GM12864 (cell line): ENCODE measurements at regions not wholly inside any gene's neighbourhood (a gene's known extent, or its start where the extent isn't known, plus 50 kb on each side); places are given as distances from the start of the nearest gene placed in this dataset.

Experiments used
- DNase-seq: peaks from one replicate; pipeline ENCODE4 v3.0.0-alpha.2; 2011; ENCODE audit warnings: low read depth
- H3K4me3 ChIP-seq: 2 replicates; pipeline ENCODE4 v1.5.1; 2011; ENCODE audit warnings: mild to moderate bottlenecking, low read depth, low read length, control low read depth
- TF ChIP-seq, protein P1 (sequence below): IDR thresholded peaks from 2 replicates; pipeline ENCODE4 v1.5.1; 2011; ENCODE audit warnings: low read depth, mild to moderate bottlenecking, moderate library complexity, low read length, control low read depth, inconsistent platforms; ENCODE audit errors: missing control alignments

DNA sequence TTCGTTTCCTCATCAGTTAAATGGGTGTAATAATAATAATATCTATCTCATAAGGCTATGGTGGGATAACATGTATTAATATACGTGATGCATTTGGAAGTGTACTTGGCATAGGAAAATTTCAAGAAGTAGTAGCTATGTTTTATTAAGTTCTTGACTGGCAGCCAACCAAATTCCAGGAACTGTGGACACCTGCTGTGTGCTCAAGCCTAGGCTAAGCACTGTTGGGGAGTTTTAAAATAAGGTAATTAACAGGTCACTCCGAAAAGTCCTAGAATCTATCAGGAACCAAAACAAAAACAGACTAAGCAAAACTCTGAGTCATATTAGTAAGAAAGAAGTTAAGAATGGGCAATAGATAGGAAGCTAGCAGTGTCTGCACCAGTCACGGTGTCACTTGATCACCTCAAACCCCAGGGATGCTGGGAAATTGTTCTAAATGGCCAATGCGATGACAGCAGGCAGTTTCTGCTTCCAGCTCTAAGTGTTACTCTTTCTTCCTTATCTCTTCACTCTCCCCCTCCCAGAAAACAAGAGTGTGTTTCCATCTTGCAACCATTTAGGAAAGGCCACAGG is 92.0 kb upstream of the GDF10 start:
- H3K4me3 ChIP-seq: no peak overlapping the region
- DNase-seq: no peak
- TF ChIP-seq, protein P1, sequence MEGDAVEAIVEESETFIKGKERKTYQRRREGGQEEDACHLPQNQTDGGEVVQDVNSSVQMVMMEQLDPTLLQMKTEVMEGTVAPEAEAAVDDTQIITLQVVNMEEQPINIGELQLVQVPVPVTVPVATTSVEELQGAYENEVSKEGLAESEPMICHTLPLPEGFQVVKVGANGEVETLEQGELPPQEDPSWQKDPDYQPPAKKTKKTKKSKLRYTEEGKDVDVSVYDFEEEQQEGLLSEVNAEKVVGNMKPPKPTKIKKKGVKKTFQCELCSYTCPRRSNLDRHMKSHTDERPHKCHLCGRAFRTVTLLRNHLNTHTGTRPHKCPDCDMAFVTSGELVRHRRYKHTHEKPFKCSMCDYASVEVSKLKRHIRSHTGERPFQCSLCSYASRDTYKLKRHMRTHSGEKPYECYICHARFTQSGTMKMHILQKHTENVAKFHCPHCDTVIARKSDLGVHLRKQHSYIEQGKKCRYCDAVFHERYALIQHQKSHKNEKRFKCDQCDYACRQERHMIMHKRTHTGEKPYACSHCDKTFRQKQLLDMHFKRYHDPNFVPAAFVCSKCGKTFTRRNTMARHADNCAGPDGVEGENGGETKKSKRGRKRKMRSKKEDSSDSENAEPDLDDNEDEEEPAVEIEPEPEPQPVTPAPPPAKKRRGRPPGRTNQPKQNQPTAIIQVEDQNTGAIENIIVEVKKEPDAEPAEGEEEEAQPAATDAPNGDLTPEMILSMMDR: no peak

DNA sequence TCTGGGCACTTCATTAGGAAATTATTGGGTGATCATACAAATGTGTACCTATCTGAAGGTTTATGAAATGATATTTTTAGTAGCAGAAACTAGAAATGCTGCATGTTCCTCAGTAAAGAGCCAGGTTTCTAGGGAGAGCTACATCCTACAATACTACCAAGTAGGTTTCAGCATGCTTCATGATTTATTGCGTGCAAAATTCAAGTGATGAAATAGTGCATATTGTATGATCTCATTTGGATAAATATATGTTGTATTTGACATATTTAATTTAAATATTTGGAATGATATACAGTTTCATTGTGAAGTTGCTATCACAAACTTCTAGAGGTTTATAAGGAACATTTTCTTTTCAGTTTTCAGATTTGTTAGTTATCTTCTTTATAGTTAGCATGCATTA is 90.5 kb upstream of the GDF10 start:
- DNase-seq: no peak
- H3K4me3 ChIP-seq: no peak overlapping the region
- TF ChIP-seq, protein P1: no peak

DNA sequence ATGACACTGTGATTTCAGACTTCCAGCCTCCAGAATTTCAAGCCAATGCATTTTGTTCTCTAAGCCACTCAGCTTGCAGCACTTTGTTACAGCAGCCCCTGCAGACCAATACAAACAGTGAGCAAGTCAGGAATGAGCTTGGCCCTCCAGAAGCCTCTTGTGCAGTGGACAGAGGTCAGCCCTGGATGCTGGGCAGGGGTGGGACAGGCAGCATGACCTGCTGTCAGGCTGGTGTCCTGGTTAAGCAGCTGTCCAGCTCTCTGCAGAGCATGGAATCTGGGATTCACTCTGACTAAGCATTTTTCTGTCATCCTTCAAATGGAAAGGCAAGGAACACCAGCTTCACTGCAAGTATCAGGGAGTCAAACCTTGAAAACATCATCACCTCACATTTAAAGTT is 85.5 kb upstream of the GDF10 start:
- H3K4me3 ChIP-seq: no peak overlapping the region
- TF ChIP-seq, protein P1: no peak
- no peak for DNase-seq

DNA sequence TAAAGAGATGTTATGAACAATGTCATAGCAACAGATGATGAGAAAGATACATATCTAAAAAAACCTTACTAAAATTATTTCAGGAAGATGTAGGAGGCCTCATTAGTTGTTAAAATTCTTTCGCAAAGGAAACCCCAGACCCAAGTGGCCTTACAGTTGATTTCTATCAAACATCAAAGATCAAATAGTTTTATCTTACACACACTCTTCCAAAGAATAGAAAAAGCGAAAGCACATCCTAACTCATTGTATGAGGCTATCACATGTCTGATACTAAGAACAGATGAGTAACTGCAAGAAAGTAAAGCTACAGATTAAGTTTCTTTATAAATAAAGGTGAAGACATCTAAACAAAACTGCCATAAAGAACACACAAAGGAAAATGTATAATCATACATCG is 82.9 kb upstream of the GDF10 start:
- TF ChIP-seq, protein P1: no peak
- no peak for DNase-seq
- no peak overlapping the region for H3K4me3 ChIP-seq

DNA sequence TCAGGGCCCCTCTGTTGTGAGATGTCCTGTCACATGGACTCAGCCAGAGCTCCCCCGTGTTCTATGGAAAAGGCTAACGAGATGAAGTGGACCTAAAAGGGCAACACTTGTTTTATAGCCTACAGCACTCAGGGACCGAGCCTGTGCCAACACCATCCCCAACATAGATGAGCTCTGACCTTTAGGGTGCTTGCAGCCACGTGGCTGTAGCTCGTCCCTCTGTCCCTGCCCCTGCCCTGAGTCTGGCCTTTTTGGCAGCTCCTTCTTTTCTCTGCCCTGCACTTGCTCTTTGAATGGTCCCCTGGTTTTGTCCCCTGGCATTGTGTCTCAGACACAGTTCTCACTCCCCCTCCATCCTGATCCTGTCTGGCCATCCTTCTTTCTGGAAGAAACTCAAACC is 81.2 kb upstream of the GDF10 start:
- H3K4me3 ChIP-seq: no peak overlapping the region
- TF ChIP-seq, protein P1: no peak
- no peak for DNase-seq

DNA sequence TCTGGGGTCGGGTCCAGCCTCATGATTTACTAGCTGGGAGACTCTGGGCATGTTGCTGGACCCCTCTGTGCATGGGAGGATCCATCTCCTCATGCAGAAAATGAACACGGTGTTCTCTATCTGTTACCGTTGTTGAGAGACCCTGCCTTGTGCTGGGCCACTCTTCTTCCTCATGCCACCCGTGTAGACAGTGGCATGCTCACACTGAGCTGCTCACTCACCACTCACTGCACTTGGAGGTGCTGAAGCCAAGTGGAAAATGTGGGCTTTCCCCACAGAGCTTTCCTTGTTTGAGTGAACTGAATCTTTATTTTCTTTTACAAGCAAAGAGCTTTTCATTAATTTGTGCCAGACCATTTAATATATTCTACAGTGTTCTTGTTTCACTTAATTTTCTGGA is 77.5 kb upstream of the GDF10 start:
- DNase-seq: no peak
- TF ChIP-seq, protein P1: no peak
- no peak overlapping the region for H3K4me3 ChIP-seq

DNA sequence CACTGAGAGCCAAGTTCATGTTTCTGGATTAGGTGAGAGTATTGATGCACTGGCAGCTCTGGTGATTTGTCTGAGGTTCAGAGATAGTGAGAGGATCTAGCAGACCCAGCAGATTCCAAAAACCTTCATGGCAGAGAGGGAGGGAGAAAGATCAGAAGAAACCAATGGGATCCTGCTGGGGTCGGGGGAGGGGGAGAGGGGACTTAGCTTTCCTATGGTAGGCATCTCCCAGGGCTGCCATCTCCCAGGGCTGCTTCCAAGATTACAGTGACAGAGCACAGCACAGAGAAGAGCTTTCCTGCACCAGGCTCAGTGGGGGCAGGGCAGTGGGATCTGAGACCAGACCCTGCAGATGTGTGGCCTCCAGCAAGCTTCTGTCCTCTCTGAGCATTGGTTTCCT is 76.8 kb upstream of the GDF10 start:
- no peak overlapping the region for H3K4me3 ChIP-seq
- no peak for DNase-seq
- TF ChIP-seq, protein P1: no peak
